MM.1S (cell line): ENCODE measurements at regions not wholly inside any gene's neighbourhood (a gene's known extent, or its start where the extent isn't known, plus 50 kb on each side); places are given as distances from the start of the nearest gene placed in this dataset.

Source experiments
- DNase-seq: peaks from one replicate; pipeline ENCODE4 v3.0.0-alpha.2; 2015
- H2AFZ ChIP-seq: fragments of 300-600 bp; sonication (generic); 2 replicates; pipeline ENCODE4 v1.6.0; 2016; ENCODE audit warnings: antibody characterized with exemption, low read length
- H3F3A ChIP-seq: fragments of 300-600 bp; sonication (generic); 2 replicates; pipeline ENCODE4 v1.6.1; 2016; ENCODE audit warnings: mild to moderate bottlenecking, antibody characterized with exemption, low read length, moderate library complexity, mixed read lengths; ENCODE audit not compliant: insufficient read depth
- H3K27ac ChIP-seq: fragments of 300-600 bp; sonication (generic); 2 replicates; pipeline ENCODE4 v1.5.1; 2016; ENCODE audit warnings: mild to moderate bottlenecking, low read length
- H3K27me3 ChIP-seq: fragments of 300-600 bp; sonication (generic); replicated peaks from 2 replicates; pipeline ENCODE4 v1.6.0; 2016; ENCODE audit warnings: low read length; ENCODE audit not compliant: insufficient read depth
- H3K36me3 ChIP-seq: fragments of 300-600 bp; sonication (generic); replicated peaks from 2 replicates; pipeline ENCODE4 v1.6.1; 2016; ENCODE audit warnings: mild to moderate bottlenecking, low read length, mixed read lengths; ENCODE audit not compliant: insufficient read depth
- H3K4me1 ChIP-seq: fragments of 300-600 bp; sonication (generic); 2 replicates; pipeline ENCODE4 v1.6.1; 2016; ENCODE audit warnings: low read length, mixed read lengths
- H3K4me2 ChIP-seq: fragments of 300-600 bp; sonication (generic); 2 replicates; pipeline ENCODE4 v1.6.0; 2016; ENCODE audit warnings: low read depth, low read length
- H3K4me3 ChIP-seq: fragments of 300-600 bp; sonication (generic); 2 replicates; pipeline ENCODE4 v1.5.1; 2016; ENCODE audit warnings: low read length, mixed read lengths
- H3K79me2 ChIP-seq: fragments of 300-600 bp; sonication (generic); 2 replicates; pipeline ENCODE4 v1.6.1; 2016; ENCODE audit warnings: mixed run types, low read length, mixed read lengths
- H3K9ac ChIP-seq: fragments of 300-600 bp; sonication (generic); 2 replicates; pipeline ENCODE4 v1.6.1; 2016; ENCODE audit warnings: low read length, mixed read lengths
- H3K9me2 ChIP-seq: fragments of 300-600 bp; sonication (generic); replicated peaks from 2 replicates; pipeline ENCODE4 v1.6.1; 2016; ENCODE audit warnings: mild to moderate bottlenecking, low read length, mixed read lengths; ENCODE audit not compliant: insufficient read depth
- H3K9me3 ChIP-seq: fragments of 300-600 bp; sonication (generic); replicated peaks from 2 replicates; pipeline ENCODE4 v1.6.1; 2016; ENCODE audit warnings: mild to moderate bottlenecking, low read length, mixed read lengths; ENCODE audit not compliant: insufficient read depth
- H4K20me1 ChIP-seq: fragments of 300-600 bp; sonication (generic); 2 replicates; pipeline ENCODE4 v1.6.1; 2016; ENCODE audit warnings: mild to moderate bottlenecking, low read length, moderate library complexity, mixed read lengths; ENCODE audit not compliant: insufficient read depth
- EZH2 ChIP-seq: fragments of 300-600 bp; sonication (generic); optimal IDR thresholded peaks from 2 replicates; pipeline ENCODE3; 2017; ENCODE audit warnings: low read depth, mild to moderate bottlenecking, antibody characterized with exemption, low read length, mixed read lengths
- EZH2phosphoT487 ChIP-seq: fragments of 300-600 bp; sonication (generic); IDR thresholded peaks from 2 replicates; pipeline ENCODE4 v1.6.1; 2018; ENCODE audit warnings: antibody characterized with exemption, low read length
- TF ChIP-seq, protein P1 (sequence below): fragments of 300-600 bp; sonication (generic); IDR thresholded peaks from 2 replicates; pipeline ENCODE4 v1.5.1; 2016; ENCODE audit warnings: antibody characterized with exemption, low read length, mixed read lengths

DNA sequence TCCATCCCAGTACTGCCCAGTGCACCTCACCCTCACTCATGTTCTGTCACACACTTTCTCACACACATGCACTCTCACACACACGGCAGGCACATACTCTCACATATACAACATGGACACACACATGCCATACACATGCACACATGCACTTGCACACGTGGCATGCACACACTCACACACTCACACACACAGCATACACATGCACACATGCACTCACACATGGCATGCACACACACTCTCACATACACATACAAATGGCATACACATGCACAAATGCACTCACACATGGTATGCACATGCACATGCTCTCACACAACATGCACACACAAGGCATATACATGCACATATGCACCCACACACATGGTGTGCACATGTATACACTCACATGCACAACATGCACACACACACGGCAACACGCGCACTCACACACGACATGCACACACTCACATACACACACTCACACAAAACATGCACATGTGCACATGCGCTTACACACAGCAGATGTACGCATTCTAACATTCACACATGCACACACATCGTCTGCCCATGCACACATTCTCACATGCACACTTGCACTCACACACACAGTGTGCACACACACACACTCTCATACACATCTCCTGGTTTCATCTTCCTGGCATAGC lies 131.7 kb upstream of the THBS2 start:
- no peak for DNase-seq
- no peaks in the 10 kb centered on the region for H3F3A ChIP-seq
- H3K79me2 ChIP-seq: no peaks in the 10 kb centered on the region
- no peaks in the 10 kb centered on the region for H3K27me3 ChIP-seq
- no peaks in the 10 kb centered on the region for H4K20me1 ChIP-seq
- H2AFZ ChIP-seq: no peak overlapping the region
- no peaks in the 10 kb centered on the region for H3K4me1 ChIP-seq
- H3K9me2 ChIP-seq: no peaks in the 10 kb centered on the region
- H3K9ac ChIP-seq: no peak overlapping the region
- H3K4me3 ChIP-seq: no peak overlapping the region
- no peak overlapping the region for H3K4me2 ChIP-seq
- H3K9me3 ChIP-seq: no peaks in the 10 kb centered on the region
- H3K27ac ChIP-seq: no peak overlapping the region
- TF ChIP-seq EZH2phosphoT487 (no peak), EZH2 (no peak)
- TF ChIP-seq, protein P1, sequence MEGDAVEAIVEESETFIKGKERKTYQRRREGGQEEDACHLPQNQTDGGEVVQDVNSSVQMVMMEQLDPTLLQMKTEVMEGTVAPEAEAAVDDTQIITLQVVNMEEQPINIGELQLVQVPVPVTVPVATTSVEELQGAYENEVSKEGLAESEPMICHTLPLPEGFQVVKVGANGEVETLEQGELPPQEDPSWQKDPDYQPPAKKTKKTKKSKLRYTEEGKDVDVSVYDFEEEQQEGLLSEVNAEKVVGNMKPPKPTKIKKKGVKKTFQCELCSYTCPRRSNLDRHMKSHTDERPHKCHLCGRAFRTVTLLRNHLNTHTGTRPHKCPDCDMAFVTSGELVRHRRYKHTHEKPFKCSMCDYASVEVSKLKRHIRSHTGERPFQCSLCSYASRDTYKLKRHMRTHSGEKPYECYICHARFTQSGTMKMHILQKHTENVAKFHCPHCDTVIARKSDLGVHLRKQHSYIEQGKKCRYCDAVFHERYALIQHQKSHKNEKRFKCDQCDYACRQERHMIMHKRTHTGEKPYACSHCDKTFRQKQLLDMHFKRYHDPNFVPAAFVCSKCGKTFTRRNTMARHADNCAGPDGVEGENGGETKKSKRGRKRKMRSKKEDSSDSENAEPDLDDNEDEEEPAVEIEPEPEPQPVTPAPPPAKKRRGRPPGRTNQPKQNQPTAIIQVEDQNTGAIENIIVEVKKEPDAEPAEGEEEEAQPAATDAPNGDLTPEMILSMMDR: no peak
- no peaks in the 10 kb centered on the region for H3K36me3 ChIP-seq

DNA sequence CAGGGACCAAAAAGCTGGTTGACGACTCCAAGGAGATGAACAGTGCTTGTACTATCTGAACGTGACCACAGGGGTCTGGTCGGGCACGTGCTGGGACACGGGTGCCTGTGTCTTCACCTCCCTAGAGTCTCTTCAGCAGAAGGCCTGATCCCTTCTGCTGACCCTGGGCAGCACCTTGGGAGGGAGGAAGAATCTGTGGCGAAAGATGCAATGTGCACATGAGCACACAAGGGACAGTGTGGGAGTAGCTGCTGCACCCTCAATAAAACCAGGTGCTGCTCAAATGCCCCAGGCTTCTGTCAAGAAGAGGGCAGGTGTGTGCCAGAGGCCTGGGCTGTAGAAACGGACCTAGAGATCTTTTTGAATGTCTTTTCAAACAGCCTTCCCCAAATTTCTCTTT lies 130.6 kb upstream of the THBS2 start:
- Histone ChIP-seq H3K9me3 (no peaks in the 10 kb centered on the region), H4K20me1 (no peaks in the 10 kb centered on the region), H3K9me2 (no peaks in the 10 kb centered on the region), H2AFZ (no peak overlapping the region), H3K79me2 (no peaks in the 10 kb centered on the region), H3K27me3 (no peaks in the 10 kb centered on the region), H3K9ac (no peak overlapping the region), H3K27ac (no peak overlapping the region), H3K36me3 (no peaks in the 10 kb centered on the region), H3K4me3 (no peak overlapping the region), H3K4me1 (no peaks in the 10 kb centered on the region), H3K4me2 (no peak overlapping the region), H3F3A (no peaks in the 10 kb centered on the region)
- no peak for TF ChIP-seq EZH2phosphoT487
- TF ChIP-seq EZH2: no peak
- TF ChIP-seq, protein P1: no peak
- DNase-seq: no peak

GRCh38 chr6:169383265-169383664 lies 129.6 kb upstream of the THBS2 start:
- H3K79me2 ChIP-seq: no peaks in the 10 kb centered on the region
- TF ChIP-seq, protein P1: no peak
- TF ChIP-seq EZH2phosphoT487 (no peak), EZH2 (no peak)
- no peak for DNase-seq
- no peak overlapping the region for H3K4me2 ChIP-seq
- no peak overlapping the region for H2AFZ ChIP-seq
- H3F3A ChIP-seq: no peaks in the 10 kb centered on the region
- H3K36me3 ChIP-seq: no peaks in the 10 kb centered on the region
- H3K4me3 ChIP-seq: no peak overlapping the region
- no peak overlapping the region for H3K9ac ChIP-seq
- no peaks in the 10 kb centered on the region for H4K20me1 ChIP-seq
- no peaks in the 10 kb centered on the region for H3K27me3 ChIP-seq
- no peaks in the 10 kb centered on the region for H3K9me3 ChIP-seq
- no peaks in the 10 kb centered on the region for H3K4me1 ChIP-seq
- no peak overlapping the region for H3K27ac ChIP-seq
- H3K9me2 ChIP-seq: no peaks in the 10 kb centered on the region
